ENCODE measurements at regions not wholly inside any gene's neighbourhood (a gene's known extent, or its start where the extent isn't known, plus 50 kb on each side); places are given as distances from the start of the nearest gene placed in this dataset.

DNA sequence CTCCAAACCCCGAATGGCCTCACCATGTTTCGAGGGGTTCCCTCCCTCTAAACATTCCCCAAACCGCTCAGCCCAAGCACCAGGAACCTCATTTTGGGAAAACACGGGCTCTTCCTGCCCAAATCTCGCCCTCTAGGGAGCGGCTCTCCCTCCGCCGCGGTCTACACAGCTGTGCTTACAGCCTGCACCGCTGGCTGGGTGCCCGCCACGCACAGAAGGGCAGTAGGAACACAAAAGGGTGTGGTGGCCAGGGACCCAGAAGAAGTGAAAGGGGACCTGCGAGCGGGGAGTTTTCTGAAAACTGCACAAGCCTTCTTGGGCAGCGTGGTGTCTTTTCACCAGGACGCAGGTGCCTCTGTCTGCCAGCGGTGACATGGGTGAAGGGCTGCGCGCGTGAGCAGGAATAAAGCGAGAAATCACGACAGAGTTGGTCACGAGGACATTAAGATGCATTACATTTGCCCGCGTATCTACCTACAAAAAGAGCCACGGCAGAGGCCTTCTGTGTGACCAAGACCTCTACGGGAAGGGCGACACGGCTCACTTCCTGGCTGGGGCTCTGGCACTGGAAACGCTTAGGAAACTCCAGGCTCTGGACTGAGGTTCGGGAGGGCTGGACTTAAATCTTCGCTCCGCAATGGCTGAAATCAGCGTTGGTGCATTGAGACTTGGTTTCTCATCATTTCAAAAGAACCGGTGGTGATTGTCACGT is 171.7 kb downstream of the LSM5 start:
- intact Hi-C loops (cut with micrococcal nuclease): no loop called here
- Histone ChIP-seq H3K36me3 (ENCODE audit: control insufficient read depth in 1 of 2, insufficient read depth in 2 of 2, low read length in 2 of 2) (no peaks in the 10 kb centered on the region), H2AFZ (ENCODE audit: low read depth, low read length, poor library complexity, severe bottlenecking) (no peak overlapping the region), H3K4me1 (ENCODE audit: control insufficient read depth in 1 of 2, insufficient read depth in 2 of 2, low read length in 2 of 2) (no peaks in the 10 kb centered on the region), H3K4me3 (replicated peaks in 1 of 2; ENCODE audit: low read depth in 1 of 2, low read length in 2 of 2) (no peak overlapping the region), H3K9me2 (ENCODE audit: insufficient read depth) (no peaks in the 10 kb centered on the region), H3K79me2 (ENCODE audit: insufficient read depth, low read length) (no peaks in the 10 kb centered on the region), H3K4me2 (ENCODE audit: low read length) (no peak overlapping the region), H4K20me1 (ENCODE audit: insufficient read depth) (no peaks in the 10 kb centered on the region), H3K27ac (ENCODE audit: low read depth, low read length) (no peak overlapping the region), H3K9ac (ENCODE audit: low read length) (no peak overlapping the region), H3K9me3 (ENCODE audit: control insufficient read depth in 1 of 2, insufficient read depth in 1 of 2, low read depth in 1 of 2, low read length in 2 of 2) (no peaks in the 10 kb centered on the region), H3K27me3 (ENCODE audit: insufficient read depth, low read length) (peaks cover 32% of the 10 kb centered on the region)
- RAD21 ChIA-PET (ENCODE audit: low non-redundant PET in 1 of 2, low total read pairs in 2 of 2, uncharacterized antibody in 2 of 2, unreplicated experiment in 2 of 2): no interaction called here
- CTCF ChIA-PET: no interaction called here
- ATAC-seq (no peak), DNase-seq (ENCODE audit: low read depth, low spot score) (no peak)
- no TSS peak for BruUV-seq (replicated peaks)
- TF ChIP-seq JUND (IDR thresholded peaks at IDR 0.05) (no peak), CBX3 (IDR thresholded peaks at IDR 0.05; ENCODE audit: low read depth) (no peak), CEBPB (IDR thresholded peaks at IDR 0.05; ENCODE audit: low read depth) (no peak), EGR1 (IDR thresholded peaks at IDR 0.05; ENCODE audit: low read depth) (no peak)
- TF ChIP-seq, protein P1, sequence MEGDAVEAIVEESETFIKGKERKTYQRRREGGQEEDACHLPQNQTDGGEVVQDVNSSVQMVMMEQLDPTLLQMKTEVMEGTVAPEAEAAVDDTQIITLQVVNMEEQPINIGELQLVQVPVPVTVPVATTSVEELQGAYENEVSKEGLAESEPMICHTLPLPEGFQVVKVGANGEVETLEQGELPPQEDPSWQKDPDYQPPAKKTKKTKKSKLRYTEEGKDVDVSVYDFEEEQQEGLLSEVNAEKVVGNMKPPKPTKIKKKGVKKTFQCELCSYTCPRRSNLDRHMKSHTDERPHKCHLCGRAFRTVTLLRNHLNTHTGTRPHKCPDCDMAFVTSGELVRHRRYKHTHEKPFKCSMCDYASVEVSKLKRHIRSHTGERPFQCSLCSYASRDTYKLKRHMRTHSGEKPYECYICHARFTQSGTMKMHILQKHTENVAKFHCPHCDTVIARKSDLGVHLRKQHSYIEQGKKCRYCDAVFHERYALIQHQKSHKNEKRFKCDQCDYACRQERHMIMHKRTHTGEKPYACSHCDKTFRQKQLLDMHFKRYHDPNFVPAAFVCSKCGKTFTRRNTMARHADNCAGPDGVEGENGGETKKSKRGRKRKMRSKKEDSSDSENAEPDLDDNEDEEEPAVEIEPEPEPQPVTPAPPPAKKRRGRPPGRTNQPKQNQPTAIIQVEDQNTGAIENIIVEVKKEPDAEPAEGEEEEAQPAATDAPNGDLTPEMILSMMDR (IDR thresholded peaks at IDR 0.05 in 2 of 3, conservative IDR thresholded peaks at IDR 0.05 in 1 of 3; ENCODE audit: borderline replicate concordance in 1 of 3, insufficient read depth in 1 of 3, low read depth in 2 of 3, low read length in 2 of 3): no peak
- POLR2A ChIA-PET: no interaction called here

DNA sequence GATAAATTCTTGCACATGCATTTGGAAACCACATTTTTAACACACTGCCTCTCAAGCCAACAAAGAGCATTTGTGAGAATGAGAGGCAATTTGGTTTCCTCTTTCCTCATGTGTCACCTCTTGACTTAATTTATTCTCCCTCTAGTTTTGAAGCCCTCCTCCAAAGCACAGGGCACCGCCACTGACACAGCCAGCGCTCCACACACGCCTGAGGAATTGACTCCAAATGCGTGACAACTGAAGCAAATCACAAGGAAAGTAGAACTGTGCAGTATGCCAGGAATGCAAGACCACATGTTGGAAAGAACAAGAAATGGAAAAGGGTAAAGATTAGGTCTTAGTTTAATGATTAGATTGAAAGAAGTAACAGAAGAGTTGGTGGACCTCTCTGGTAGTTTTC is 173.3 kb downstream of the LSM5 start:
- H2AFZ ChIP-seq (ENCODE audit: low read depth, low read length, poor library complexity, severe bottlenecking): no peak overlapping the region
- H3K9me3 ChIP-seq (ENCODE audit: control insufficient read depth in 1 of 2, insufficient read depth in 1 of 2, low read depth in 1 of 2, low read length in 2 of 2): no peaks in the 10 kb centered on the region
- no peaks in the 10 kb centered on the region for H4K20me1 ChIP-seq (ENCODE audit: insufficient read depth)
- intact Hi-C loops (cut with micrococcal nuclease): no loop called here
- H3K27me3 ChIP-seq (ENCODE audit: insufficient read depth, low read length): peaks cover 25% of the 10 kb centered on the region
- H3K79me2 ChIP-seq (ENCODE audit: insufficient read depth, low read length): no peaks in the 10 kb centered on the region
- no peak overlapping the region for H3K9ac ChIP-seq (ENCODE audit: low read length)
- no peak overlapping the region for H3K27ac ChIP-seq (ENCODE audit: low read depth, low read length)
- no peaks in the 10 kb centered on the region for H3K9me2 ChIP-seq (ENCODE audit: insufficient read depth)
- ChIA-PET CTCF (no interaction called here), RAD21 (ENCODE audit: low non-redundant PET in 1 of 2, low total read pairs in 2 of 2, uncharacterized antibody in 2 of 2, unreplicated experiment in 2 of 2) (no interaction called here), POLR2A (no interaction called here)
- H3K36me3 ChIP-seq (ENCODE audit: control insufficient read depth in 1 of 2, insufficient read depth in 2 of 2, low read length in 2 of 2): no peaks in the 10 kb centered on the region
- H3K4me2 ChIP-seq (ENCODE audit: low read length): no peak overlapping the region
- DNase-seq (ENCODE audit: low read depth, low spot score): no peak
- no peaks in the 10 kb centered on the region for H3K4me1 ChIP-seq (ENCODE audit: control insufficient read depth in 1 of 2, insufficient read depth in 2 of 2, low read length in 2 of 2)
- H3K4me3 ChIP-seq (replicated peaks in 1 of 2; ENCODE audit: low read depth in 1 of 2, low read length in 2 of 2): no peak overlapping the region
- no peak for ATAC-seq
- BruUV-seq (replicated peaks): no TSS peak
- no peak for TF ChIP-seq YY1 (IDR thresholded peaks at IDR 0.05; ENCODE audit: extremely low read depth, insufficient replicate concordance, low read depth, low read length)
- TF ChIP-seq, protein P2, sequence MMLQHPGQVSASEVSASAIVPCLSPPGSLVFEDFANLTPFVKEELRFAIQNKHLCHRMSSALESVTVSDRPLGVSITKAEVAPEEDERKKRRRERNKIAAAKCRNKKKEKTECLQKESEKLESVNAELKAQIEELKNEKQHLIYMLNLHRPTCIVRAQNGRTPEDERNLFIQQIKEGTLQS (IDR thresholded peaks at IDR 0.05): no peak
- TF ChIP-seq ELF1 (IDR thresholded peaks at IDR 0.05; ENCODE audit: borderline replicate concordance, low read depth): no peak
- TF ChIP-seq ZFX (IDR thresholded peaks at IDR 0.05): no peak
- TF ChIP-seq SRF (IDR thresholded peaks at IDR 0.05; ENCODE audit: low read depth): no peak
- no peak for TF ChIP-seq JUND (IDR thresholded peaks at IDR 0.05)
- TF ChIP-seq, protein P3, sequence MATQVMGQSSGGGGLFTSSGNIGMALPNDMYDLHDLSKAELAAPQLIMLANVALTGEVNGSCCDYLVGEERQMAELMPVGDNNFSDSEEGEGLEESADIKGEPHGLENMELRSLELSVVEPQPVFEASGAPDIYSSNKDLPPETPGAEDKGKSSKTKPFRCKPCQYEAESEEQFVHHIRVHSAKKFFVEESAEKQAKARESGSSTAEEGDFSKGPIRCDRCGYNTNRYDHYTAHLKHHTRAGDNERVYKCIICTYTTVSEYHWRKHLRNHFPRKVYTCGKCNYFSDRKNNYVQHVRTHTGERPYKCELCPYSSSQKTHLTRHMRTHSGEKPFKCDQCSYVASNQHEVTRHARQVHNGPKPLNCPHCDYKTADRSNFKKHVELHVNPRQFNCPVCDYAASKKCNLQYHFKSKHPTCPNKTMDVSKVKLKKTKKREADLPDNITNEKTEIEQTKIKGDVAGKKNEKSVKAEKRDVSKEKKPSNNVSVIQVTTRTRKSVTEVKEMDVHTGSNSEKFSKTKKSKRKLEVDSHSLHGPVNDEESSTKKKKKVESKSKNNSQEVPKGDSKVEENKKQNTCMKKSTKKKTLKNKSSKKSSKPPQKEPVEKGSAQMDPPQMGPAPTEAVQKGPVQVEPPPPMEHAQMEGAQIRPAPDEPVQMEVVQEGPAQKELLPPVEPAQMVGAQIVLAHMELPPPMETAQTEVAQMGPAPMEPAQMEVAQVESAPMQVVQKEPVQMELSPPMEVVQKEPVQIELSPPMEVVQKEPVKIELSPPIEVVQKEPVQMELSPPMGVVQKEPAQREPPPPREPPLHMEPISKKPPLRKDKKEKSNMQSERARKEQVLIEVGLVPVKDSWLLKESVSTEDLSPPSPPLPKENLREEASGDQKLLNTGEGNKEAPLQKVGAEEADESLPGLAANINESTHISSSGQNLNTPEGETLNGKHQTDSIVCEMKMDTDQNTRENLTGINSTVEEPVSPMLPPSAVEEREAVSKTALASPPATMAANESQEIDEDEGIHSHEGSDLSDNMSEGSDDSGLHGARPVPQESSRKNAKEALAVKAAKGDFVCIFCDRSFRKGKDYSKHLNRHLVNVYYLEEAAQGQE (IDR thresholded peaks at IDR 0.05; ENCODE audit: low read depth): no peak
- TF ChIP-seq SIN3A (IDR thresholded peaks at IDR 0.05; ENCODE audit: low read depth): no peak
- no peak for TF ChIP-seq ZNF274 (IDR thresholded peaks at IDR 0.05; ENCODE audit: low read depth, low read length)
- TF ChIP-seq, protein P4, sequence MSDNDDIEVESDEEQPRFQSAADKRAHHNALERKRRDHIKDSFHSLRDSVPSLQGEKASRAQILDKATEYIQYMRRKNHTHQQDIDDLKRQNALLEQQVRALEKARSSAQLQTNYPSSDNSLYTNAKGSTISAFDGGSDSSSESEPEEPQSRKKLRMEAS (IDR thresholded peaks at IDR 0.05): no peak

Data from HCT116 (cell line).